RPMI8226 (cell line): ENCODE measurements at regions not wholly inside any gene's neighbourhood (a gene's known extent, or its start where the extent isn't known, plus 50 kb on each side); places are given as distances from the start of the nearest gene placed in this dataset.

ENCODE experiments used
- DNase-seq: peaks from one replicate; pipeline ENCODE4 v3.0.0-alpha.2; 2015

GRCh38 chr2:186189816-186190215, 296.2 kb upstream of the ZC3H15 start:
- no peak for DNase-seq

- no peak for DNase-seq
These were observed 290.4 kb upstream of the ZC3H15 start for GRCh38 chr2:186195696-186196095.

GRCh38 chr2:186197955-186198354, 288.1 kb upstream of the ZC3H15 start:
- no peak for DNase-seq

- no peak for DNase-seq
These were observed 287.0 kb upstream of the ZC3H15 start for GRCh38 chr2:186199029-186199428.

GRCh38 chr2:186201371-186201770, 284.7 kb upstream of the ZC3H15 start:
- DNase-seq = no peak

- no peak for DNase-seq
These were observed 280.7 kb upstream of the ZC3H15 start for GRCh38 chr2:186205254-186205911.

- DNase-seq = no peak
These were observed 276.5 kb upstream of the ZC3H15 start for GRCh38 chr2:186209532-186209931.

GRCh38 chr2:186220409-186220808, 265.7 kb upstream of the ZC3H15 start:
- DNase-seq = no peak

- no peak for DNase-seq
These were observed 256.8 kb upstream of the ZC3H15 start for GRCh38 chr2:186229265-186229664.

- DNase-seq = no peak
These were observed 244.2 kb upstream of the ZC3H15 start for GRCh38 chr2:186241874-186242273.

- no peak for DNase-seq
These were observed 231.3 kb upstream of the ZC3H15 start for GRCh38 chr2:186254759-186255158.

- DNase-seq = no peak
These were observed 230.2 kb upstream of the ZC3H15 start for GRCh38 chr2:186255823-186256222.

- DNase-seq = peak; percentile 32
These were observed 229.5 kb upstream of the ZC3H15 start for GRCh38 chr2:186256540-186256939.

- DNase-seq = no peak
These were observed 222.3 kb upstream of the ZC3H15 start for GRCh38 chr2:186263673-186264250.

- no peak for DNase-seq
These were observed 216.5 kb upstream of the ZC3H15 start for GRCh38 chr2:186269536-186269935.

GRCh38 chr2:186273953-186274352, 212.1 kb upstream of the ZC3H15 start:
- no peak for DNase-seq

- no peak for DNase-seq
These were observed 211.0 kb upstream of the ZC3H15 start for GRCh38 chr2:186274936-186275575.

GRCh38 chr2:186276909-186277308, 209.2 kb upstream of the ZC3H15 start:
- no peak for DNase-seq

GRCh38 chr2:186281726-186282125, 204.3 kb upstream of the ZC3H15 start:
- no peak for DNase-seq

GRCh38 chr2:186294248-186294888, 191.7 kb upstream of the ZC3H15 start:
- no peak for DNase-seq

GRCh38 chr2:186299610-186300009, 186.4 kb upstream of the ZC3H15 start:
- no peak for DNase-seq

GRCh38 chr2:186302263-186302662, 183.8 kb upstream of the ZC3H15 start:
- no peak for DNase-seq

- no peak for DNase-seq
These were observed 183.0 kb upstream of the ZC3H15 start for GRCh38 chr2:186303091-186303490.

- no peak for DNase-seq
These were observed 182.0 kb upstream of the ZC3H15 start for GRCh38 chr2:186304064-186304463.
